Ishikawa (cell line): ENCODE measurements at regions not wholly inside any gene's neighbourhood (a gene's known extent, or its start where the extent isn't known, plus 50 kb on each side); places are given as distances from the start of the nearest gene placed in this dataset.

Experiments
- CEBPB ChIP-seq: IDR thresholded peaks from 2 replicates; pipeline ENCODE4 v1.6.1; 2012
- EP300 ChIP-seq: IDR thresholded peaks from 2 replicates; pipeline ENCODE4 v1.6.1; 2012; ENCODE audit warnings: borderline replicate concordance
- RAD21 ChIP-seq: IDR thresholded peaks from 2 replicates; pipeline ENCODE4 v1.6.1; 2012; ENCODE audit warnings: low read depth
- REST ChIP-seq: IDR thresholded peaks from 2 replicates; pipeline ENCODE4 v1.6.1; 2012; ENCODE audit warnings: low read depth, mild to moderate bottlenecking
- YY1 ChIP-seq: IDR thresholded peaks from 2 replicates; pipeline ENCODE4 v1.6.1; 2012; ENCODE audit warnings: low read depth

GRCh38 chr2:133972786-133973185 lies 281.1 kb upstream of the MGAT5 start:
- TF ChIP-seq EP300 (no peak), CEBPB (no peak), RAD21 (no peak), REST (no peak), YY1 (no peak)
